ENCODE measurements at regions not wholly inside any gene's neighbourhood (a gene's known extent, or its start where the extent isn't known, plus 50 kb on each side); places are given as distances from the start of the nearest gene placed in this dataset.
A peak's percentile ranks its signal among the peaks of the same experiment; 100 is the strongest.
"Not testable (repeated sequence)": the region's sequence is repeated elsewhere in the genome, so short reads cannot be mapped to it uniquely, and the experiment has no call there.

DNA sequence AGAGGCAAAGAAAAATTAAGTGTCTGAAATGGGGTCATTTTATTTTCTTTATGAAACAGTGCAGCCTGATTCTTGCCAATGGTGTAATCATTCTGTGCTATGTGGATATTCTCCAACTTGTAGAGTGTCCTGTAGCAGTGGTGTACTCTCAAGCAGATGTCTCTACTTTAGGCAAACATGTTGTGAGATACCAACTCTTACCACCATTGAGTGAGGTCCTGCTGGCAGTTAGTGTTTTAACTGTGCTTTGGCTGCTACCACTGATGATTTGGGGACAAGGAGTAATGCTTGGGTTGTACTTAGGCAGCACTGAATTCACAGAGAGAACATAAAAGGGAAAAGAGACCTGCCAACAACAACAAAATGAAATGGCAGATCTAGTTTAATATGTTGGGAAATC lies 122.5 kb downstream of the APIP start:
- no peak for DNase-seq

DNA sequence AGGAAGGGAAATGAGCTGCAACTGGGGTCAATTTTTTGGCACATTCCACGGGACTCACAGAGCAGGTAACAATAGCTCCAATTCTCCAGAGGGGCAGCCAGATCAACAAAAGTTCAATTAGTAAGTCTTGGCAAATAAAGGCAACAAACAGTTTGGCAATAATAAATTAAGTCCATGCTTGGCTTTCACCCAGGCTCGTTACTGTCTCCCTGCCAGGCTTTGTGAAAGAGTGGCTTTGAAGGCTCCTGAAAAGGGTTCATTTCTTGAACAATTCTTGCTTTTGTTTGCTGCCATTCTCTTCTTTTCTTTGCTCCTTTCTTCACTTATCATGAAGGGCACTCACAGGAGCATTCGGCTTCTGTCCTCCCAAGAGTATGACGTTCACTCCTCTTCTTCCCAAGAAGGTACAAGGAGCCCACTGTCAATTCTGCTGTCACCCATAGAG lies 123.3 kb downstream of the APIP start:
- no peak for DNase-seq

DNA sequence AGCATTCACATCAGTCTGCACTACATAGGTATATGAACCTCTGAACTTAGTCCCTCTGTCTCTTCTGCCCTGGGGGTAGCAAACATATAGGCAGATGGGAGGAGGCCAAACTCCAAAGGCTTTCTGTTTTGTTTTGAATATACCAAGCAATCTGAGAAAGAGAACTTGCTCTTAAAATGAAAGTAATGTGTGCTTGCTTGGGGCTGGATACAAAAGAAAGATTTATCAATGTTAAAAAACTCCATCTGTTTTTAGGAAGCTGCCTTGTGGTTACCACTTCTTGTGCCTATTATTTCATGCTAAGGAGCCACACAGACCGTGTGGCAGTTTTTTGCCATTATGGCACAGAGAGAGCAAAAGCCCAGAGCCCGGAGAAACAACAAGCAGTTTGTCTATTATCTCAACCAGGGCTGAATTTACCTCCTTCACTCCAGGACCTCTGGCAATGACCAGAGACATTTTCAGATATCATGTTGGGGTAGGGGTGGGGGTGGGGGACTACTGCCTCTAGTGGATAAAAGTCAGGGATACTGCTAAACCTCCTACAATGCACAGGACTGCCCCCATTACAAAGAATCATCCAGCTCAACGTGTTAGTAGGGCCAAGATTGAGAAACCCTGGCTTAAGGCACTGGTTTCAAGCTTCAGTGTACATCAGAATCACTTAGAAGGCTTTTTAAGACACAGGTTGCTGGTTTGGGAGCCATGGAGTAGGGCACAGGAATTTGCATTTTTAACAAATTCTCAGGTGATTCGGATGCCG lies 124.2 kb downstream of the APIP start:
- DNase-seq, result no peak

DNA sequence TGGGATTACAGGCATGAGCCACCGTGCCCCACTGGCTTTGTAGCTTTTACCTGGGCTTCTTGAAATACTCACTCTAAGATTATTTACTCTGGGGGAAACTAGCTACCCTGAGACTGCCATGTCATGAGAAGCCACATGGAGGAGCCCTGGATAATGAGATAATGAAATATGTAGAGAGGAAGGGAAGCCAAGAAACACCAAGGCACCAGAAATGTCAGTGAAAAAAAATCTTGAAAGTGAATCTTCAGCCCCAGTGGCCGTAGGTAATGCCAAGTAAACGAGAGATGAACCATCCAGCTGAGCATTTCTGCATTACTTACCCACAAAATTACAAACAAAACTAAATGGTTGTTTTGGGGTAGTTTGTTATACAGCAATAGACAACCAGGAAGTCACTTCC lies 125.6 kb downstream of the APIP start:
- no peak for DNase-seq

DNA sequence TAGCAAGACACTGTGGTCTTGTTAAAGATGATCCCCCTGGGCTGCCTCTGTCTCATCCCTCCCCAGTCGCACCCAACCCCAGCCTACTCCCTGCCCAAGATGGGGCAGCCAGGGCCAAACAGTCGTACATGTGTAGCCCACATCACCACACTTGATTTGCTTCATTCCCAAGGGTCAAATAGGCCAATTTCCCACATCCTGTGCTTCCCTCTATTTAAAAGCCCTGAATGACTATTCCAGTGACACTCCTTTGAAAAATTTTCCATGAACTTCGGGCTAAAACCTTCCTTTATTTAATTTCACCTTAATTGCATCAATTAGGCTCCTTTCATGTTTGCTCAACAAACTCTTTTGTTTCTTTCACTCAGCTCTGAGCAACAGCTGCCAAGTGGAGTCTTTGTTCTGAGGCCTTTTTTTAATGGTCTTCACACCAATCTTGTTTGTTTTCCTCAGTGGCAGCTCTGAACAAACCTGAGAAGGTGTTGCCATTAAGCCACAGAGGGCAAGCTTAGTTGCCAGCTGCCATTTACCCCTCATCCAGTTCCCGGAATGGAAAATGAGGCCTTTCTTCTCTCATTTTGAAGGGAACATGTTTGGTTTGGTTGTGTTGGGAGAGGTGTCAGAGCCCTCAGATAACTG lies 126.9 kb downstream of the APIP start:
- peak; percentile 39 for DNase-seq

DNA sequence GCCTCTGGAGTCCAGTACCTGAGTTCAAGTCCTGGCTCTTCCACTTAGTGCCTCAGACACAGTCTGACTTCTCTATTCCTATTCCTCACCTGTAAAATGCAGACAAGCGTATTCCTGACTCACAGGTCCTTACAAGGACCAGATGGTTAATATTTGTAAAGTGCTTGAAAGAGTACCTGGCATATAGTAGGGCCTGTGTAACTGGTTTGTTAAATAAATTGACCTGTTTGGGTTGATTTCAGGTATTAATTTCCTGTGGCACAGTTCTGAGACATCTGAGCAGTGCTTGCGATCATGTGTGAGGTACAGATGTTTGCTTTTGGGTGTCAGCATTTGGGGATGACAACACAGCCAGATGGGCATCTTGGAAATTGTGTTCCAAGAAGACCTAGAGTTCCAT lies 127.5 kb downstream of the APIP start:
- DNase-seq, result no peak

DNA sequence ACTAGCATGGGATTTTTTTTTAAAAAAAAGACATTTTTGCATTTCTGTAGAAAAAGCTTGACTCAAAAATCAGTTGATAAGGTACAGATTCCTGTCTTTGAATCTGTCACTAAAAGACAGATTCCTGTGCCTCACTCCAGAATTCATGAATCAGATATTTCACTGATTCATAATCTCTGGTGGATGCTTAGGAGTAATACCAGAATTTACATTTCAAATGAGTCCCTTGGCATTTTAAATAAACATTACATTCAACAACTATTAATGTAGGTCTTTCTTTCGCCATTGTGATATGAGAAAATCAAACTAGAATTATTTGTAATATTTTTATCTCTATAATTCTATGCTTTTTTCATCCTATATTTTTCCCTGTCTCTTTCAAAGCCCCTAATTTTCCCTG lies 128.3 kb downstream of the APIP start:
- DNase-seq, result no peak

DNA sequence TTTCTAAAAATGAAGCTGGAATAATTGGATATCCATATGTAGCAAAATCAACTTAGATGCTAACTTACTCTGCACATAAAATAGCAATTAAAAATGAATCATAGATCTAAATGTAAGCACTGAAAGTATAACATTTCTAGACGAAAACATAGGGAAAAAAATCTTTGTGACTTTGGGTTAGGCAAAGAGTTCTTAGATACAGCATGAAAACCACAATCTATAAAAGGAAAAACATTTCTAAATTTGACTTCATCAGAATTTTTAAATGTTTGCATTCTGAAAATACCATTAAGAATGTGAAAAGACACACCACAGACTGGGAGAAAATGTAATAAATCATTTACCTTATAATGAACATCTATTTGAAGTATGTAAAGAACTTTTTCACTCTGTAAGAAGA lies 128.8 kb downstream of the APIP start:
- no peak for DNase-seq

DNA sequence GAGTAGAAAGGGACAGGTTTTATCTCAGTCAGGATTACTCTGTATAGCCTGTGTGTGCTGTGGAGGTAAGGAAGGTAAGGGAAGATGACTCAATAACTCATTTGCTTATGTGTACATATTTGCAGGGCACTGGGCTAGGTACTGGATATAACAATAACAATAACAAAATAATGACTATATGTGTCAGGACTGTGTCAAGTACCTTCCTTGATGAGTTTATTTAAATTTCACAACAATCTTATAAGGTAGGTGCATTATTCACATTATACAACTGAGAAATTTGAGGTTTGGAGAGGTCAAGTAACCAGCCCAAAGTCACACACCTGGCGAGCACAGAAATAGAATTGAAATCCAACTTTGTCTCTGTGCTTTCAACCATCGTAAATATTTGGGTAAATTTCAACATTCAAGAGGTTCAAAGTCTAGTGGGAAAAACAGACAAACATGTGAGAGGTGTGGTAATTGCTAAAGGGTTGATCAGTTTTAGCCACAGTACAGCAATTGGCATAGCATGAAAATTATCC lies 131.8 kb downstream of the APIP start:
- no peak for DNase-seq

DNA sequence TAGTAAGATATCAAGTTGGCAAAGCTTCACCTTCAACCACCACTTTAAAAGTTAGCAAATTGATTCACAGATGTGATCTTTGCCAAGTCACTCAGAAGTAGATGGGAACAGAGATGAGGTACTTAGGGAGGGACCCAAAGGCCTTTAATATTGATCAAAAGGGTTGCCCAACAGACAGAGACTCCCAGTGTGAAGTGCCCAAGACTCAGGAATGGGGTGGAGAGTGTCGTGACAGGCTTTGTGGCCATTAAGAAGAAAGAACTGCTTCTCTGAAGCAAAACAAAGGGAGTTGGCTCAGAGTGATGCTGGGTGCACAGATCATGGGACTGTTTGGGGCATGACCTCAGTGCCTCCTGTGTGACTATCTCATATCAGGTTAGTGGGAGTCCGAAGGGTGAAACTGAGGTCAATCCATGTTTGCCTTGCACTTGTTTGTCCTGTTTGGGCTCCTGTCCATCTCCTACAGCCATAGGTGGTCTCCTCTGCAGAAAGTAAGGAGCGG lies 132.3 kb downstream of the APIP start:
- DNase-seq, result no peak

DNA sequence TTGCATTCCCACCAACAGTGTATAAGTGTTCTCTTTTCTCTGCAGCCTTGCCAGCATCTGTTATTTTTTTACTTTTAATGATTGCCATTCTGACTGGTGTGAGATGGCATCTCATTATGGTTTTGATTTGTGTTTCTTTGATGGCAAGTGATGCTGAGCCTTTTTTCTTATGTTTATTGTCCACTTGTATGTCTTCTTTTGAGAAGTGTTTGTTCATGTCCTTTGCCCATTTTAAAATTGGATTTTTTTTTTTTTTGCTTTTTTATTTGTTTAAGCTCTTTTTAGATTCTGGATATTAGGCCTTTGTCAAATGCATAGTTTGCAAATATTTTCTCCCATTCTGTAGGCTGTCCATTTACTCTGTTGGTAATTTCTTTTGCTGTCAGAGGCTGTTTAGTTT lies 134.4 kb downstream of the APIP start:
- not testable (repeated sequence) for DNase-seq

DNA sequence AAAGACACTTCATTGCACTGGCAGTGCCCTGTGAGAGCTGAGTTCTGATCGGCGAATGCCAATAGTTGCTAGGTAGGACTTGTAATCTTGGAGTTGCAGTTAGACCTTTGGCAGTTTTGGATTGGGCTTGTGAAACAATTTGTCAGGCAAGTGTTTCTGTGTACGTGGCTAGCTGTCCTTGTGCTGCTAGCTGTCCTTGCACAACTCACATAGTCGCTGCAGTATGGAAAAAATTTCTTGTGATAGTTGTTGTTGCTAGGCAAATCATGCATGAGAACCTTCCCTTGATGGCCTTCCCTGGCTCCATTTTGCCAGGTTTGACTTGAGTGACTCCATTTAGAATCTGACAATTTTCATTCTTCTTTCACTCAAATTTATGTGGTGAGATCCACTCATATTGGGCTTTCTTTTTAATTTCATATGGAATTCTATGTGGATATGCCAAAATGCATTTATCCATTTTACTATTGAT lies 140.7 kb downstream of the APIP start:
- DNase-seq, result no peak

DNA sequence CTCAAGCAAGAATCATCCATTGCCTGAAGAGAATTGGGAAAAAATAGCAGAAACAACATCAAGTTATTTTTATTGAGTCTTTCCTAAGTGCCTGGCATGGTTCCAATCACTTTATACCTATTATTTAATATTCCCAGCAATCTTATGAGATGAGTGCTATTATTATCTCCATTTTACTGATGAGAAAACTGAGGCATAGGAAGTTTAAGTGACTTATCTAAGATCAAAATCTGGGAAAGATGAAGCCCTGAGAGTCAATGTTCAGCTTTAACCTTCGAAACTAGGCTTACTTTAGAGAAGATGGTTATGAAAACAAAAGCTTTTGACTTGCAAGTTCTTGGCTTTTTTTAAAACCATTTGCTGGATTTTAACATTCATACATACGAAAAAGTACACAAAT lies 141.6 kb downstream of the APIP start:
- DNase-seq, result no peak

DNA sequence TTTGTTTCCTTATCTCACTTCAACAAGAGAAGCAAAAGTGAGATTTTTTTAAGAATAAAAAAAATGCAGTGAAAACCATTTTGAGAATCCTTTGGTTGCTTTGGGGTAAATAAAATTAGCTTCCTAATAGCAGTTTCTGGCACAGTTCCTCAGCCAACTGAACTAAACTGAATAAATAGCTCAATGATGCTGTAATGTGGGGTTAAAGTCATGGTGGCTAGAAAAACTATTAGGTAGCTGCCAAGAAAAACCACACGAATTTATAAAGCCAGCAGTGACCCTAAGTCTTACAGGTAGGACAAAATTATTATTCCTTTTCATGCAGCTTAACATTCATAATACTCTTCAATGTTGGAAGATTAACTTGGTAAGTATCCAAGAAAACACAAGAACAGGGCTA lies 142.4 kb downstream of the APIP start:
- DNase-seq, result no peak

DNA sequence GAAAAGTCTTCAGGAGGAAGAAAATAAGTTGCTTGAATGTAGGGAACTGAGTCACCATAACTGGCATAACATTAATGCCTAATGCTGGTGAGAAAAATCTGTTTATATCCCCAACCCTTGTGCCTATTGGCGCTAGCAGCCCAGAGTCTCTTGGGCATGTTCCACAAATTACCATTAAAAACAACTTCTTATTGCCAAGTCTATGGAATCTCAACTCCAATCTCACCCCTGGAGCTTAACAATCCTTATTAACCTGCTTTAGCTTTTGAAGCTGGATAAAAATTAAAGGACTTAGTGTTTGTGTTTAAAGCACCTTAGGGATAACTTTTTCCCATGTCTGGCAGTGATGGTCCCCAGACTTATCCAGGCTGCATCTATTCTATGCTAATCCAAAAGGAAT lies 143.0 kb downstream of the APIP start:
- DNase-seq, result no peak

DNA sequence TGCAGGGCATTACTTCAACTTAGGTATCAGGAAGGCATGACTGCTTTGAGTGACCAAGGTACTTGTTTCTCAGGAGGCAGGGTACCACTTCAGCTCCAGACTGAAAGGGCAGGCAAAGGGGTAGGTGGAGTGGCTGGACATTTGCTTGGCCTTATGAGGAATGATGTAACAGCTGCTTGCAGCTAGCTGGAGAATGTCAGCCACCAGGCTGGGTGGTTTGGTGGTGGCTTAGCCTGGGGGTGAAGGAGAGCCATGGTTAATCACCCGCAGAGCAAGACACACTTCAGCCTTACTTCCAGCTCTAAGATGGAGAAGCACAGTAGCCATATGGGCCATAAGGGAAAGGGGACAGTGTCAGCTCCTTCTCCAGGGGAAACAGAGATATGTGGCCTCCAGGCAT lies 146.1 kb downstream of the APIP start:
- DNase-seq, result no peak

DNA sequence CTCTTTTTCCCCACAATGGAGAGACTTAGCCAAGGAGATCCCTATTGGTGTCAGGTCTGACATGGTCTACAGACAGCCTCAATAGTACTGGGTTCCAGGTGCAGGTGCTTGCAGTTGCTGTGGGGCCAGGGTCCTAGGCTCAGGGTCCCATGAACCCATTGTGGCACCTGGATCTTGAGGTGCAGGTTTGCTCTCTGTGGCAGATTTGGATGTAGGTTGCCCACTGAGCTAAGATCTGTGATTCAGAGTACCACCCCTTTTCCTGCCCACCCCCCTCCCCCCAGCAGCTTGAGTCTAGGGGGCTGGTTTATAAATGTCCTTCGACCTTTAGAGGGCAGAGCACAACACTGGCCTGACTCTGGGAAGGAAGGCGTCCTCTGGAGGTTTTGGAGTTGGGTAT lies 147.0 kb downstream of the APIP start:
- DNase-seq, result no peak

DNA sequence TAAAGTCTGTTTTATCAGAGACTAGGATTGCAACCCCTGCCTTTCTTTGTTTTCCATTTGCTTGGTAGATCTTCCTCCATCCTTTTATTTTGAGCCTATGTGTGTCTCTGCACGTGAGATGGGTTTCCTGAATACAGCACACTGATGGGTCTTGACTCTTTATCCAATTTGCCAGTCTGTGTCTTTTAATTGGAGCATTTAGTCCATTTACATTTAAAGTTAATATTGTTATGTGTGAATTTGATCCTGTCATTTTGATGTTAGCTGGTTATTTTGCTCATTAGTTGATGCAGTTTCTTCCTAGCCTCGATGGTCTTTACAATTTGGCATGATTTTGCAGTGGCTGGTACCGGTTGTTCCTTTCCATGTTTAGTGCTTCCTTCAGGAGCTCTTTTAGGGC lies 141.7 kb downstream of the EHF start:
- DNase-seq, result not testable (repeated sequence)

DNA sequence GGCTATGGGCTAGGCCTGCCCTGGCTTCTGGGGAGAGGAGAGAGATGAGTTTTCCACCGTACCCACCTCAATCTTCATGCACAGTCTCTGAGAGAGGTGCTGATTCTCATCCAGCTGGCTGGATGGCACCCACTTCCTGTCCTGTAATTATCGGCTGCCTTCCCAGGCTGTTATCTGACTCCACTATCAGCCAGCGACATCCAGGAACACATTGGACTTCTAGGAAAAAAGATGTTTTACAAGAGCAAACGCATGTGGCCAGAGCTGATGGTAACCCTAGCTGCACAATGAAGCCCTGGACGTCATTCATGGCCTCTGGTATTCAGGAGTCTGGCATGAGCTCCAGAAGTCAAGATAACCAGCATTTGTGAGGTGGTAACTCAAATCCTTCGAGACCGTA lies 137.4 kb downstream of the EHF start:
- no peak for DNase-seq

DNA sequence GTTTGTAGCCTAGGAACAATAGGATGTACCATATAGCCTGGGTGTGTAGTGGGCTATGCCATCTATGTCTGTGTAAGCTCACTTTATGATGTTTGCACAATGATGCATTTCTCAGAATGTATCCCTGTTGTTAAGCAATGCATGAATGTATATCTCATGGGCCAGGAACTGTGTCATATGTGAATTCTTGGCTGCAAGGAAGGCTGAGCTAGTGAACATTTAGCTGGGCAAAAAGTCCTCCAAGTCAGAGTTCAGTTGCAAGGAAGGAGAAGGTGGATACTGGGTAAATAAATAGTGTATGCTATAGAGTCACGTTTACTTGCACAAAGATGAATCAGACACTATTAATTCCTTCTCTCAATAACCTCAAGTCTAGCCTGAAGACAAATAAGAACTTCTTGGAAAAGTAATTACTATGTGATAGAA lies 136.1 kb downstream of the EHF start:
- DNase-seq, result no peak

DNA sequence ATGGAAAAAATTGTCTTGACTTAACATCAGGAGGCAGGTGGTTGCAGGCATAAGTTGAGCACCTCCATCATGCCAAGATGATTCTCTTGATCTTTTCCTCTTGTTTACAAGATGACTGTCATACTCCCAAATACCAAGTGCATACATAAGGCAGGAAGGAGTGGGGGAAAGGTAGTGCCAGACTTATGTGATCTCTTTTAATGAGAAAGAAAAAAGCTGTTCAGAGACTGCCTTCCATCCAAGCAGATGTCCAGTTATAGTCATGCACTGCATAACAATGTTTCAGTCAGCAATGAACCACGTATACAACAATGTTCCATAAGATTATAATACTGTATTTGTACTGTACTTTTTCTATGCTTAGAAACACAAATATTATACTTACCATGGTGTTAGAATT lies 135.7 kb downstream of the EHF start:
- no peak for DNase-seq

DNA sequence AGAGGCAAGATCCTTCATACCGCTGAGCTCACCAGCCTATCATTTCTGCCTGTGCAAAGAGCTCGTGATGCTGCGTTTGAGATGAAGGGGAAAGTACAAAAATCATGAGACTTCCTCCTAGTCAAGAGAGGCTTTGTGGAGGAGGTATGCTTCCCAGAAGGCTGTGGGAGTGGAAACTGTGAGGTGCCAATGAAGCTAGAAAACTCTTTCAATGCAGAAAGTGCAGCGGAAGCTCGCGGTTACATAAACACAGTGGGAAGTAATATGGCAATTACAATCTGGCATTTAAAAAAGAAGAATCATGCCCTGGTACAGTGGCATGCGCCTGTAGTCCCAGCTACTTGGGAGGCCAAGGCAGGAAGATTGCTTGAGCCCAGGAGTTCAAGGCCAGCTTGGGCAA lies 134.8 kb downstream of the EHF start:
- DNase-seq, result no peak

DNA sequence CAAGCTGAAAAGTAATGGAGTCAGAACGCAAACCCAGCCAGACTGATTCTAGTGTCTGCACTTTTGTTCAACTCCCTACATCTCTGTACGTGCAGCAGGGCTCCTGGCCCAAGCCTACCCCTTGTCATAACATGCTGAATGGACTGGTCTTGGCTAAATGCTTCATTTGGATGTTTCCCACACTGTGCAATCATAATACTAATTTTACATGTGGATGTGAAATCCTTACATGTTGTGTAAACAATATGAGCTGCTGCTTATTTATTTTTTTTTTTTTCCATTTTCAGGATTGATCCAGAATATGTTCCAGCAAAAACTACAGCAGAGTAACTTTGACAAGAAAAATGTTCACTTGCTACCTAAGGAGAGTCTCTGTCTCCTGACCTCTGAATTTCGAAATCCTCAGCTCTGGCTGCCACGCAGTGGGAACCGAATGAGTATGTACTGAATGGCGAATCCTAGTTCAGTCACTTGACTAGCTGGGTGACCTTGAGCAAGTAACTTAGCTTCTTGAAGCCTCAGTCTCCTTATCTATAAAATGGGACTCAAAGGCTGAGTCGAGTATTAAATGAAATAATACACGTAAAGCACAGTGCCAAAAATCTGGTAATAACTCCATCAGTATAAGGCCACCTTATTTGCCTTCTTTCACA lies 133.4 kb downstream of the EHF start:
- DNase-seq, result no peak
